WTC11 (cell line): ENCODE measurements at regions not wholly inside any gene's neighbourhood (a gene's known extent, or its start where the extent isn't known, plus 50 kb on each side); places are given as distances from the start of the nearest gene placed in this dataset.

ENCODE experiments used
- ATAC-seq: fragments of 200-7000 bp; cut with Tn5 transposase; 2 replicates; pipeline ENCODE4 v1.10.0; 2021; ENCODE audit warnings: mild to moderate bottlenecking, moderate library complexity
- CTCF ChIA-PET: fragments of 300-600 bp; sonication (Branson Sonifier 250); formaldehyde crosslinking; loops from one replicate; lab custom pipeline; 2021; ENCODE audit warnings: antibody characterized with exemption; lab: Charles Lee
- POLR2A ChIA-PET: fragments of 350-600 bp; sonication (Branson Sonifier 250); formaldehyde crosslinking; loops from one replicate; lab custom pipeline; 2021; ENCODE audit warnings: antibody characterized with exemption; lab: Charles Lee
- DNase-seq: peaks from one replicate; pipeline ENCODE4 v3.0.0; 2021; ENCODE audit warnings: low spot score
- H3K27ac Mint-ChIP-seq: 2 replicates; pipeline ENCODE4 v1.8.0; 2021; ENCODE audit warnings: mixed read lengths
- H3K27me3 Mint-ChIP-seq: 2 replicates; pipeline ENCODE4 v1.8.0; 2021; ENCODE audit warnings: low read depth, mild to moderate bottlenecking, moderate library complexity, mixed read lengths
- H3K36me3 Mint-ChIP-seq: 2 replicates; pipeline ENCODE4 v1.8.0; 2021; ENCODE audit warnings: mixed read lengths
- H3K4me1 Mint-ChIP-seq: 2 replicates; pipeline ENCODE4 v1.8.0; 2022; ENCODE audit warnings: mixed read lengths
- H3K4me3 Mint-ChIP-seq: 2 replicates; pipeline ENCODE4 v1.8.0; 2021; ENCODE audit warnings: mild to moderate bottlenecking, moderate library complexity, mixed read lengths
- H3K9me3 Mint-ChIP-seq: 2 replicates; pipeline ENCODE4 v1.8.0; 2021; ENCODE audit warnings: mixed read lengths
- CDX4 ChIP-seq: fragments of 250-450 bp; sonication (Bioruptor Pico); IDR thresholded peaks from 2 replicates; pipeline ENCODE4 v1.9.0; 2021; ENCODE audit warnings: moderate library complexity, mild to moderate bottlenecking, inconsistent platforms, borderline replicate concordance
- E2F1 ChIP-seq: sonication (generic); formaldehyde crosslinking; IDR thresholded peaks from 2 replicates; pipeline ENCODE4 v1.8.0; 2022; ENCODE audit warnings: mild to moderate bottlenecking, missing genetic modification reagents
- EMX1 ChIP-seq: fragments of 250-450 bp; sonication (Bioruptor Pico); IDR thresholded peaks from 2 replicates; pipeline ENCODE4 v1.8.0; 2021; ENCODE audit warnings: mild to moderate bottlenecking
- ERG ChIP-seq: fragments of 250-450 bp; sonication (Bioruptor Pico); IDR thresholded peaks from 2 replicates; pipeline ENCODE4 v1.8.0; 2021; ENCODE audit warnings: mild to moderate bottlenecking
- FOXJ3 ChIP-seq: sonication (generic); formaldehyde crosslinking; IDR thresholded peaks from 2 replicates; pipeline ENCODE4 v1.9.0; 2021; ENCODE audit warnings: missing genetic modification reagents, mild to moderate bottlenecking, borderline replicate concordance
- FOXK1 ChIP-seq: sonication (generic); formaldehyde crosslinking; IDR thresholded peaks from 2 replicates; pipeline ENCODE4 v1.8.0; 2022; ENCODE audit warnings: mild to moderate bottlenecking, moderate library complexity, missing genetic modification reagents
- GRHL2 ChIP-seq: fragments of 250-450 bp; sonication (Bioruptor Pico); IDR thresholded peaks from 2 replicates; pipeline ENCODE4 v1.8.0; 2022; ENCODE audit warnings: mild to moderate bottlenecking, moderate library complexity; ENCODE audit not compliant: insufficient replicate concordance, severe bottlenecking
- GTF2I ChIP-seq: fragments of 250-450 bp; sonication (Bioruptor Pico); conservative IDR thresholded peaks from 2 replicates; pipeline ENCODE4 v1.4.0; 2021; ENCODE audit warnings: mild to moderate bottlenecking
- HMGA2 ChIP-seq: fragments of 250-450 bp; sonication (Bioruptor Pico); IDR thresholded peaks from 2 replicates; pipeline ENCODE4 v1.4.0; 2021; ENCODE audit warnings: mild to moderate bottlenecking, moderate library complexity
- IRF2 ChIP-seq: sonication (generic); formaldehyde crosslinking; IDR thresholded peaks from 2 replicates; pipeline ENCODE4 v1.8.0; 2022; ENCODE audit warnings: low read depth, missing genetic modification reagents, borderline replicate concordance
- JUN ChIP-seq: sonication (generic); formaldehyde crosslinking; IDR thresholded peaks from 2 replicates; pipeline ENCODE4 v1.8.0; 2023; ENCODE audit warnings: mild to moderate bottlenecking, missing genetic modification reagents
- KAT7 ChIP-seq: sonication (generic); formaldehyde crosslinking; IDR thresholded peaks from 2 replicates; pipeline ENCODE4 v1.8.1; 2023; ENCODE audit warnings: missing genetic modification reagents, mild to moderate bottlenecking, borderline replicate concordance
- MYBL2 ChIP-seq: sonication (generic); formaldehyde crosslinking; IDR thresholded peaks from 2 replicates; pipeline ENCODE4 v1.8.1; 2023; ENCODE audit warnings: mild to moderate bottlenecking, moderate library complexity, missing genetic modification reagents
- PREB ChIP-seq: sonication (generic); formaldehyde crosslinking; IDR thresholded peaks from 2 replicates; pipeline ENCODE4 v1.8.1; 2022; ENCODE audit warnings: mild to moderate bottlenecking, missing genetic modification reagents, moderate library complexity, borderline replicate concordance
- ZNF232 ChIP-seq: sonication (generic); formaldehyde crosslinking; IDR thresholded peaks from 2 replicates; pipeline ENCODE4 v1.8.0; 2022; ENCODE audit warnings: mild to moderate bottlenecking, missing genetic modification reagents
- ZNF317 ChIP-seq: sonication (generic); formaldehyde crosslinking; IDR thresholded peaks from 2 replicates; pipeline ENCODE4 v1.8.1; 2023; ENCODE audit warnings: low read depth, mild to moderate bottlenecking, moderate library complexity, missing genetic modification reagents, borderline replicate concordance
- TF ChIP-seq, protein P1 (sequence below): fragments of 250-450 bp; sonication (Bioruptor Pico); IDR thresholded peaks from 2 replicates; pipeline ENCODE4 v2.1.2; 2022; ENCODE audit warnings: mild to moderate bottlenecking, moderate library complexity
- TF ChIP-seq, protein P2 (sequence below): sonication (generic); formaldehyde crosslinking; conservative IDR thresholded peaks from 2 replicates; pipeline ENCODE4 v1.8.1; 2022; ENCODE audit warnings: mild to moderate bottlenecking, missing genetic modification reagents
- TF ChIP-seq, protein P3 (sequence below): sonication (generic); formaldehyde crosslinking; IDR thresholded peaks from 2 replicates; pipeline ENCODE4 v1.8.1; 2023; ENCODE audit warnings: mild to moderate bottlenecking, missing genetic modification reagents
- TF ChIP-seq, protein P4 (sequence below): sonication (generic); formaldehyde crosslinking; IDR thresholded peaks from 2 replicates; pipeline ENCODE4 v1.8.1; 2023; ENCODE audit warnings: mild to moderate bottlenecking, missing genetic modification reagents, borderline replicate concordance
- TF ChIP-seq, protein P5 (sequence below): sonication (generic); formaldehyde crosslinking; IDR thresholded peaks from 2 replicates; pipeline ENCODE4 v1.8.1; 2023; ENCODE audit warnings: mild to moderate bottlenecking, missing genetic modification reagents

DNA sequence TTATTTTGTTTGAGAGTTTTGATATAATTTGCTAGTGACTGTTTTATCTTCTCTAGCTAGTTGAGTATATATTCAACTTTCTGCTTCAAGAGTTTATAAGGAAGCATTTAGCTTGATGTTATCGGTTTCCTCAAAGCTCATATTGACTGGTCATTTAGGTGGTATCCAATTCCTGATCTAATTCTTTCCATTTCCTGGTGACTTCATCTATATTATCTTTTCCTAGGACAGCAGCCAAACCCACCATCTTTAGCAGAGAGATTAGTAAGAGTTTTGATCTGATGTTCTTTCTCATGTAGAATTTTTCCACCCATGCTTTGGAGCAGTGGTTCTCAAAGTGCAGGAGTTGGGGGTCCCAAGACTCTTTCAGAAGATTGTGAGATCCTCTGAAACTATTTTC is 148.6 kb upstream of the STT3B start (continued):
- TF ChIP-seq E2F1 (CRISPR knock-in tag): no peak
- TF ChIP-seq, protein P1, sequence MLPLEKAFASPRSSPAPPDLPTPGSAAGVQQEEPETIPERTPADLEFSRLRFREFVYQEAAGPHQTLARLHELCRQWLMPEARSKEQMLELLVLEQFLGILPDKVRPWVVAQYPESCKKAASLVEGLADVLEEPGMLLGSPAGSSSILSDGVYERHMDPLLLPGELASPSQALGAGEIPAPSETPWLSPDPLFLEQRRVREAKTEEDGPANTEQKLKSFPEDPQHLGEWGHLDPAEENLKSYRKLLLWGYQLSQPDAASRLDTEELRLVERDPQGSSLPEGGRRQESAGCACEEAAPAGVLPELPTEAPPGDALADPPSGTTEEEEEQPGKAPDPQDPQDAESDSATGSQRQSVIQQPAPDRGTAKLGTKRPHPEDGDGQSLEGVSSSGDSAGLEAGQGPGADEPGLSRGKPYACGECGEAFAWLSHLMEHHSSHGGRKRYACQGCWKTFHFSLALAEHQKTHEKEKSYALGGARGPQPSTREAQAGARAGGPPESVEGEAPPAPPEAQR (CRISPR knock-in tag): no peak

DNA sequence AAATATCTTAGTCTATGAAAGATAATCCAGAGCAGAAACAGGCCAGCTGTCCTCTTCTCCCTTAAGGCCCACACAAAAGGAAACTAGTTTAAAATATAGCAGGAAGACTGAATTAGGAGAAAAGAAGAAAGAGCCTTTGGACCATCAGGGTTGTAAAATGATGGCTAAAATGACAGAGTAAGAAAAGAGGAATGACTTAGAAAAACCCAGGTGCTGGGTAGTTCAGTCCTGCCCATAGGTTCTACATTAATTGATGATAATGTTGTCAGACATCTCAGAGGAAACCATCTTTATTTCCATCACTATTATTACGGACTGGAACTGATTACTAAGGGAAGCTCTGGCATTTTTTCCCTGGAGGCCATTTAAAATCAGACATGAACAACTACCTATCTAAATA is 142.8 kb upstream of the STT3B start:
- no peak for DNase-seq
- no peaks in the 10 kb centered on the region for H3K36me3 Mint-ChIP-seq
- CTCF ChIA-PET: no interaction called here
- H3K9me3 Mint-ChIP-seq: peaks cover 19% of the 10 kb centered on the region
- POLR2A ChIA-PET: no interaction called here
- H3K27me3 Mint-ChIP-seq: peaks cover 48% of the 10 kb centered on the region
- H3K4me3 Mint-ChIP-seq: no peak overlapping the region
- no peak for TF ChIP-seq GTF2I (CRISPR knock-in tag)
- TF ChIP-seq EMX1: no peak
- TF ChIP-seq, protein P2, sequence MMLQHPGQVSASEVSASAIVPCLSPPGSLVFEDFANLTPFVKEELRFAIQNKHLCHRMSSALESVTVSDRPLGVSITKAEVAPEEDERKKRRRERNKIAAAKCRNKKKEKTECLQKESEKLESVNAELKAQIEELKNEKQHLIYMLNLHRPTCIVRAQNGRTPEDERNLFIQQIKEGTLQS (CRISPR knock-in tag): no peak
- TF ChIP-seq FOXK1 (CRISPR knock-in tag): no peak
- TF ChIP-seq, protein P3, sequence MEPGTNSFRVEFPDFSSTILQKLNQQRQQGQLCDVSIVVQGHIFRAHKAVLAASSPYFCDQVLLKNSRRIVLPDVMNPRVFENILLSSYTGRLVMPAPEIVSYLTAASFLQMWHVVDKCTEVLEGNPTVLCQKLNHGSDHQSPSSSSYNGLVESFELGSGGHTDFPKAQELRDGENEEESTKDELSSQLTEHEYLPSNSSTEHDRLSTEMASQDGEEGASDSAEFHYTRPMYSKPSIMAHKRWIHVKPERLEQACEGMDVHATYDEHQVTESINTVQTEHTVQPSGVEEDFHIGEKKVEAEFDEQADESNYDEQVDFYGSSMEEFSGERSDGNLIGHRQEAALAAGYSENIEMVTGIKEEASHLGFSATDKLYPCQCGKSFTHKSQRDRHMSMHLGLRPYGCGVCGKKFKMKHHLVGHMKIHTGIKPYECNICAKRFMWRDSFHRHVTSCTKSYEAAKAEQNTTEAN: no peak
- no peak for TF ChIP-seq MYBL2 (CRISPR knock-in tag)
- TF ChIP-seq ZNF317 (CRISPR knock-in tag): no peak
- no peak for TF ChIP-seq IRF2
- TF ChIP-seq JUN (CRISPR knock-in tag): no peak
- no peak for TF ChIP-seq FOXJ3
- TF ChIP-seq, protein P1 (CRISPR knock-in tag): no peak
- TF ChIP-seq CDX4 (CRISPR knock-in tag): no peak
- TF ChIP-seq ZNF232 (CRISPR knock-in tag): no peak
- no peak for TF ChIP-seq GRHL2 (CRISPR knock-in tag)
- TF ChIP-seq PREB (CRISPR knock-in tag): no peak
- no peak for TF ChIP-seq HMGA2
- TF ChIP-seq, protein P4, sequence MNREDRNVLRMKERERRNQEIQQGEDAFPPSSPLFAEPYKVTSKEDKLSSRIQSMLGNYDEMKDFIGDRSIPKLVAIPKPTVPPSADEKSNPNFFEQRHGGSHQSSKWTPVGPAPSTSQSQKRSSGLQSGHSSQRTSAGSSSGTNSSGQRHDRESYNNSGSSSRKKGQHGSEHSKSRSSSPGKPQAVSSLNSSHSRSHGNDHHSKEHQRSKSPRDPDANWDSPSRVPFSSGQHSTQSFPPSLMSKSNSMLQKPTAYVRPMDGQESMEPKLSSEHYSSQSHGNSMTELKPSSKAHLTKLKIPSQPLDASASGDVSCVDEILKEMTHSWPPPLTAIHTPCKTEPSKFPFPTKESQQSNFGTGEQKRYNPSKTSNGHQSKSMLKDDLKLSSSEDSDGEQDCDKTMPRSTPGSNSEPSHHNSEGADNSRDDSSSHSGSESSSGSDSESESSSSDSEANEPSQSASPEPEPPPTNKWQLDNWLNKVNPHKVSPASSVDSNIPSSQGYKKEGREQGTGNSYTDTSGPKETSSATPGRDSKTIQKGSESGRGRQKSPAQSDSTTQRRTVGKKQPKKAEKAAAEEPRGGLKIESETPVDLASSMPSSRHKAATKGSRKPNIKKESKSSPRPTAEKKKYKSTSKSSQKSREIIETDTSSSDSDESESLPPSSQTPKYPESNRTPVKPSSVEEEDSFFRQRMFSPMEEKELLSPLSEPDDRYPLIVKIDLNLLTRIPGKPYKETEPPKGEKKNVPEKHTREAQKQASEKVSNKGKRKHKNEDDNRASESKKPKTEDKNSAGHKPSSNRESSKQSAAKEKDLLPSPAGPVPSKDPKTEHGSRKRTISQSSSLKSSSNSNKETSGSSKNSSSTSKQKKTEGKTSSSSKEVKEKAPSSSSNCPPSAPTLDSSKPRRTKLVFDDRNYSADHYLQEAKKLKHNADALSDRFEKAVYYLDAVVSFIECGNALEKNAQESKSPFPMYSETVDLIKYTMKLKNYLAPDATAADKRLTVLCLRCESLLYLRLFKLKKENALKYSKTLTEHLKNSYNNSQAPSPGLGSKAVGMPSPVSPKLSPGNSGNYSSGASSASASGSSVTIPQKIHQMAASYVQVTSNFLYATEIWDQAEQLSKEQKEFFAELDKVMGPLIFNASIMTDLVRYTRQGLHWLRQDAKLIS (CRISPR knock-in tag): no peak
- TF ChIP-seq ERG (CRISPR knock-in tag): no peak
- TF ChIP-seq KAT7 (CRISPR knock-in tag): no peak
- TF ChIP-seq, protein P5, sequence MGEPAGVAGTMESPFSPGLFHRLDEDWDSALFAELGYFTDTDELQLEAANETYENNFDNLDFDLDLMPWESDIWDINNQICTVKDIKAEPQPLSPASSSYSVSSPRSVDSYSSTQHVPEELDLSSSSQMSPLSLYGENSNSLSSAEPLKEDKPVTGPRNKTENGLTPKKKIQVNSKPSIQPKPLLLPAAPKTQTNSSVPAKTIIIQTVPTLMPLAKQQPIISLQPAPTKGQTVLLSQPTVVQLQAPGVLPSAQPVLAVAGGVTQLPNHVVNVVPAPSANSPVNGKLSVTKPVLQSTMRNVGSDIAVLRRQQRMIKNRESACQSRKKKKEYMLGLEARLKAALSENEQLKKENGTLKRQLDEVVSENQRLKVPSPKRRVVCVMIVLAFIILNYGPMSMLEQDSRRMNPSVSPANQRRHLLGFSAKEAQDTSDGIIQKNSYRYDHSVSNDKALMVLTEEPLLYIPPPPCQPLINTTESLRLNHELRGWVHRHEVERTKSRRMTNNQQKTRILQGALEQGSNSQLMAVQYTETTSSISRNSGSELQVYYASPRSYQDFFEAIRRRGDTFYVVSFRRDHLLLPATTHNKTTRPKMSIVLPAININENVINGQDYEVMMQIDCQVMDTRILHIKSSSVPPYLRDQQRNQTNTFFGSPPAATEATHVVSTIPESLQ: no peak
- no peak overlapping the region for H3K27ac Mint-ChIP-seq
- ATAC-seq: no peak
- H3K4me1 Mint-ChIP-seq: peaks cover 25% of the 10 kb centered on the region
